KOPT-K1 (cell line): ENCODE measurements at regions not wholly inside any gene's neighbourhood (a gene's known extent, or its start where the extent isn't known, plus 50 kb on each side); places are given as distances from the start of the nearest gene placed in this dataset.
A peak's percentile ranks its signal among the peaks of the same experiment; 100 is the strongest.

Experiments used
- H3K27ac ChIP-seq: fragments of 200-600 bp; sonication (generic); 2 replicates; pipeline ENCODE4 v1.5.1; 2016; ENCODE audit warnings: antibody characterized with exemption, mild to moderate bottlenecking, low read depth, low read length; ENCODE audit not compliant: poor library complexity, severe bottlenecking
- H3K36me3 ChIP-seq: fragments of 200-600 bp; sonication (generic); 2 replicates; pipeline ENCODE4 v1.5.1; 2017; ENCODE audit warnings: antibody characterized with exemption, mild to moderate bottlenecking, low read length, moderate library complexity; ENCODE audit not compliant: insufficient read depth
- H3K9me3 ChIP-seq: fragments of 200-600 bp; sonication (generic); 2 replicates; pipeline ENCODE4 v1.5.1; 2017; ENCODE audit warnings: antibody characterized with exemption, low read length, mild to moderate bottlenecking; ENCODE audit not compliant: insufficient read depth, poor library complexity, severe bottlenecking

DNA sequence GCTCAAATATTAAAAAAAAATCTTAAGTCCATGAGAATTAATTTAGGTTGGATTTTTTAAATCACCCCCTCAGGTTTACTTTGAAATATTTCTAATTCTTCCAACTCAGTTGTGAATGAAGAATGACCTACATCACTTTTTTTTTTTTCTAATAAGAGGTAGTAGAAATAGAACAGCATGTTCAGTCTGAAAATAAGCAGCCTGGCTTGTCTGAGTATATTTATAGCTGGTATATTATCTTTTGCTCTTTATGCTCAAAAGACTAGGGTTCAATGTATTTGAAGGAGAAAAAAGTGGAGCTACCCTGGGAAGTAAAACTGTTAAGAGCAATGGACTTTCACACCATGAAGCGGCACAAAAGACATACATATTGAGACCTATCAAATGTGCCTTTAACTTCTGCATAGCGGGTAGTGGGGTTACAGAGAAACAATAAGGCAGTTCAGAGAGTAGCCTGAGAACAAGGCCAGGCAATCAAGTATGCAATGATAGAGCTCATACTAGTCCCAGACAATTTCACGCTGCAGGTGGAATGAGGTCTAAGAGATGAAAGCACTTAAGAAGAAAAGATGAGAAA is 175.4 kb upstream of the CDH12 start:
- no peaks in the 10 kb centered on the region for H3K36me3 ChIP-seq
- H3K9me3 ChIP-seq = no peaks in the 10 kb centered on the region
- H3K27ac ChIP-seq = no peak overlapping the region

DNA sequence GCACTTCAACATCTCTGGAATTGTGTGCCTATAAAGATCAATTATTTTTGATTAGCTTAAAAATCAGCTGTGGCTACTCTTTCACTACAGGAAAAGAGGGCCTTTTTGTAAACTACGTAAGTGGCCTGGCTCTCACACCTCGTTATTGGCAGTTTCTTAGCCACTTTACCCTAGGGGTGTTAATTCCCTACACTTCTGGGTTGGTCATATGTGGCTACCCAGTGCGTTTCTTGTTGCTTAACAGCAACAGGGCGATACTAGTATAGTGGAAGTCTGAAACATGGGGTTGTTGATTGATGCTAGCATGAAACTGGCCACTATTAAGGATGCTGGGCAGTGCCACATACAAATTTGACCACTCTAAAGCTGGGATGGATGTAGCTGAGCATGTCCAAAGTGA is 174.7 kb upstream of the CDH12 start:
- Histone ChIP-seq H3K36me3 (no peaks in the 10 kb centered on the region), H3K27ac (no peak overlapping the region), H3K9me3 (no peaks in the 10 kb centered on the region)

DNA sequence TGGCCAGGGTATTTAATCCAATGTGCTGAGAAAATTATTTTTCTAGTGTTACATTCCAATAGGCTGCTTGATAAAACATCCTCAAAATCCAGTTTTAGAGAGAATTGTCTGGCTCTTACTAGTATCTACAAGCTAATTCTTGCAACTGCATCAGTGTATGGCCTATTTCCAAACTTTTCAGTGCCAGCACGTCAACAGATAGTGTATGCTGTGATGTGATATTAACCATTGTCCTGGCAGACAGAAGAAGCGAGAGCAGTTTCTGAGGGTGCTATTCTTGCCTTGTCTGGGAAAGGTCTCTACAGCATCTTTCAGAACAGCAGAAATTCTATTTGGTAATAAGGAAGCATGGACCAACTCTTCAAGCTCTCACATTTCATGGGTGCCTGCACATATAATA is 174.2 kb upstream of the CDH12 start:
- Histone ChIP-seq H3K36me3 (no peaks in the 10 kb centered on the region), H3K9me3 (no peaks in the 10 kb centered on the region), H3K27ac (no peak overlapping the region)

DNA sequence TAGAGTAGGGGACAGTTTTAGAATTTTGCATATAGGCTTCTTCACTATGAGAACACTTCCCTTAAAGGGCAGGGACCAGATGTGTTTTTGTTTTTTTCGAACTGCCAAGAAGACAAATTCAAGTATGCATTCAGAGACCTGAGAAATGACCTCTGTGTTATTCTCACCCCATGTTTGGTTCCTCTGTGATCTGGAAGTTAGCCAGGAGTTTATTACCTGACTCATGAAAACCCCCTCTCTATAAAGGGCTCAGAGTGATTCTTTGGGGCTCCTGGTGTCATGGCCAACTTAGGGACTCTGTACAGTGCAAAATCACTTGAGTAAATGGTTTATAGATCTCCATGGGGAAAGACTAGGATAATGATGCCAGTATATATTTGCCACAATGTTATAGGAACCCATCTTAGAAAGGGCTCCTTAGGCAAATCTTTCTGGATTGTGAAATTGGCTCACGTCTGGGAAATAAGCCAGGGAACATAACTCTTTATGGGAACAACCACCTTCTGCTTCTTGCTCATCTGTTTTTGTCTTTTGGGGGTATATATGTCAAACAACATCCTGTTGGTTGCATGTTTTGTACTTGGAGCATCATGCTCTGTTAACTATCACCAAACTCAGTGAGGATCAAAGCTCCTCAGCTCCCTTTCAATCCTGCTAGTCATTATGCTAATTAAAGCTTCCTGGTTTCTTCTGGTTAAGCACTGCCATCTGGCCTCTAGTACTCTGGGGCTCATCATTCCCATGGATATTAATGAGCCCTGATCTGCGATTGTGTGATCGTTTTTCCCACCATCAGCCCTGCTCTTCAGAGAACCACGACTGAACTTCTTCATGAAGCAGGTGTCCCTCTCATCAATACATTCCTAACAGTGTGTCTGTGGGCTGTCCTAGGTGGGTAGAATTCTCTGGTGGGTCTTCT is 173.4 kb upstream of the CDH12 start:
- Histone ChIP-seq H3K27ac (no peak overlapping the region), H3K36me3 (no peaks in the 10 kb centered on the region), H3K9me3 (no peaks in the 10 kb centered on the region)

DNA sequence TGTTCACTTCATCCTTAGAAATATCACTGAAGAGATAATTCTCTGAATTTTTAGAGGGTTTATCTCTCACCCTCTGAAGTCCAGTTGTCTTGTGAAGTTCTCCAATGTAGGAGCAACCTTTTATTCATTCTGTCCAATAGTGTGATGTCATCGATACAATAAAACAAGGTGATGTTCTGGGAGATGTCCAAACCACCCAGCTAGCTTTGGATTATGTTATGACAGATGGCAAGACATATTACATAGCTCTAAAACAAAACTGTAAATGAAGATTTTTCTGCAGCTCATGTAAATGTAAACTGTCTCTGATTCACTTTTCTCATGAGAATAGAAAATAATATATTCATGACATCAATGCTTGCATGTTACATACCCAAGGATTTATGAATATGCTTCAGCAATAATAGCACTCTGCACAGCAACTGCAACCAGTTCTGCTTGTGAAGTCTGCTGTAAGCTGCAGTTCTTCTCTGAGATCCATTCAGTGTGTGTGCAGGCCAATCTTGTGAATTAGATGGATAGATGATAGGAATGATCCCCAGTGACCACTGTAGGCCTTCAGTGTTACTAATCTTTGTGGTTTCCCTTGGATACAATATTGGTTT is 172.6 kb upstream of the CDH12 start:
- H3K36me3 ChIP-seq = no peaks in the 10 kb centered on the region
- H3K27ac ChIP-seq = no peak overlapping the region
- no peaks in the 10 kb centered on the region for H3K9me3 ChIP-seq

DNA sequence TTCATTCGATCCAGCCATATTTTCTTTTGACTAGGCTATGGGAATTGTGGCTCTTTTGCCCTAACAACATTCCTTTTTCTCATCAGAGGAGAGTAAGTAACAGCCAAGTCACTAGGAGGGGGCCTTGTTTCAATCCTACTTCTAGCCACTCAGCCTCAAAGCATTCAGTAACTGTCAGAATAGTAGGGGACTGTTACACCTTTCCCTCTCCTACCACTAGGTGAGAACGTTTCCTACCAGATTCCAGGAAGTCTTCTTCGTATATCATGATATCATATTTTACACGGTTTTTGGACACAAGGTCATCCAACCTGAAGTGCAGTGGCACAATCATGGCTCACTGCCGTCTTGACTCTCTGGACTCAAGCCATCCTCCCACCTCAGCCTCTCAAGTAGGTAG is 171.3 kb upstream of the CDH12 start:
- H3K36me3 ChIP-seq = no peaks in the 10 kb centered on the region
- no peak overlapping the region for H3K27ac ChIP-seq
- H3K9me3 ChIP-seq = no peaks in the 10 kb centered on the region

DNA sequence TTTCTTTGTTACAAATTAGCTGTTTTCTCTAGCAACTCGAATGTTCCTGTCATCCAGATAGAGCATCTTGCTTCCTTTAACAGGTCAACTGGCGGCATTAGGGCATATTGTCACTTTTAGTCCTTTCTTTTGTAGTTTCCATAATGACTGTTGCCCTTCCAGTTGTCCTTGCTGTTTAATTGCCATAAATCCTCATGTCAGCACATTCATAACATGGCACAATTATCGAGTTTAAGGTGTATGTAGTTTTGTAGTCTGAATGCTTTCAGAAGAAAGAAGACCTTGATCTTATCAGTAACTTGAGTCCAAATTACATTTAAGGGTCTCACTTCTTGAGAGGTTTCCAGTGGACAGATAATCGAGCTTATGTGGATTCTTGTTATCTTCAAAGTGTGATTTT is 161.7 kb upstream of the CDH12 start:
- no peaks in the 10 kb centered on the region for H3K36me3 ChIP-seq
- no peaks in the 10 kb centered on the region for H3K9me3 ChIP-seq
- H3K27ac ChIP-seq = no peak overlapping the region

DNA sequence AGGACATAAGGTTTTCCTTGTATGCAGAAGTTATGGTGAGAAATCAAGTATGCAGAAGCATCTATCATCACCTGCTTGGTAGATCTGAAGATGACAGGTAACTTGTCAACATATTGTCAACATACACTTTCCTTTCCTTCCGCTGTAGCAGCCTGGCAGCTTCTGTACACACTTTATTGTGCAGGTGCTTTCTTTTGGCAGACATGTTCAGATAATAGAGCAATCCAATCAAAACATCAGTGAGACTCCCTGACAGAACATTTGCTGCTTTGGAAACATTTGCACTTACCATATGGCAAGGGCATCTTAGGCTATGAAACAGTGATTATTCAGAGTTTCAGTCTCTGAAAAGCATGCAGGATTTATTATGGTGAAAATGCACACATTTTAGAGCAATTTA is 161.1 kb upstream of the CDH12 start:
- no peak overlapping the region for H3K27ac ChIP-seq
- no peaks in the 10 kb centered on the region for H3K9me3 ChIP-seq
- H3K36me3 ChIP-seq = no peaks in the 10 kb centered on the region

DNA sequence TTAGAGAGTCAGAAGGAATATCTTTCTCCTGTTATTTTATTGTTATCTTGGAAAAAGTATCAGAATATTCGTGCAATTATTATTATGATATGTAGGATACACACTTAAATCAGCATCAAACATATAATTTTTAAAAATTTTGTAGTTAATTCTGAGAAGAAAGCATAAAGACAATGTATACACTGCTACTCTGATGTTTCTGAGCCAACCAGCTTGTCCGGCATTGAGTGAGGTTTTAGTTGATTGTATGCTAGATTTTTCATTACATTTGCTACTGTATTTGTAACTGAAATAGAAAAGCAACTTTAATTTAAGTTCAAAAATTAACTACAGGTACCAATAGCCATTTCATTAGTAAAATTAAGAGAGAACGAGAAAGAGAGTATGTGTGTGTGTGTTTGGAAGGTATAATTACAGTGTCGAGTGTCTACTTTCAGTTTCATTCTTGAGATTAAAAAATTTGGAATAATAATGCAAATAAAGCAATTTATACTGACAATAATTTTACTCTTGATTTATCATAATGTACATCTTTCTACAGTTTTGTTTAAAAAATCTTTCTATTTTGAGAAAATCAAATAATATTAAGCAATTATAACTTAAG is 160.4 kb upstream of the CDH12 start:
- Histone ChIP-seq H3K36me3 (no peaks in the 10 kb centered on the region), H3K9me3 (no peaks in the 10 kb centered on the region), H3K27ac (peak overlapping the region; percentile 52)

DNA sequence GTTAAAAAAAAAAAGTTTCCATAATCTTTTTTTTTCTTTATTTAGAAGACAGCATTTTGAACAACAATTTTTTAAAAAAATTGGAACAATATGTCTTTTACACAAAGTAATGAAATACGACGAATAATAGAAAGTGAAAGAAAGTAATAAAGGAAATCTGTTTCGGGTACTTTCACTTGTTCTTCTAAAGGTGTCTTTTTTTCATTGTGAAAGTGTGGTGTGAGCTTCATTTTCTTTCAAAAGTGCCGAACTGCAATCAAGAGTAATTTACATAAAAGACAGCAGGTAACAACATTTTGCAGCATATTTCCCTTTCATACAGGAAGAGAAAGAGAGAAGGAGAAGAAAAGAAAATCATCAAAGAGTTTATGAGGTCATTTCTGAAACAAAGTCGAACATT is 159.7 kb upstream of the CDH12 start:
- H3K36me3 ChIP-seq = no peaks in the 10 kb centered on the region
- H3K9me3 ChIP-seq = no peaks in the 10 kb centered on the region
- peak overlapping the region; percentile 52 for H3K27ac ChIP-seq

DNA sequence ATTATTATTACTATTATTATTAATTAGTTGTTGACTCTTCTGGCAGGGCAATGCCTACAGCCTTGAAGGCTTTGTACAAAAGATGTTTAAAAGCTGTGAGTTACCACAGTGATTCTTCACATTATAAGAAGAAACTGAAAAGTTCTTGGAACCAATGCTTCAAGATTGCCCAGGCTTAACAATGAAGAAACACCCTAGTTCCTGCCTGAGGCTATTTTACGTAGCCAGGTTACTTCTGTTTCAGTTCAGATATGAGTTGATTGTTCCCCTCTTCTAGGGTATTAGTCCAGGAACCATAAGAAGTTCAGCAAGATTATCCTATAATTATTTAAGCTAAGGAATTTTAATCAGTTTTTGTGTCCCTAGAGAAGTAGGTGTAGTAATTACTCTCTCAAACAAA is 154.6 kb upstream of the CDH12 start:
- no peaks in the 10 kb centered on the region for H3K36me3 ChIP-seq
- H3K27ac ChIP-seq = no peak overlapping the region
- no peaks in the 10 kb centered on the region for H3K9me3 ChIP-seq

DNA sequence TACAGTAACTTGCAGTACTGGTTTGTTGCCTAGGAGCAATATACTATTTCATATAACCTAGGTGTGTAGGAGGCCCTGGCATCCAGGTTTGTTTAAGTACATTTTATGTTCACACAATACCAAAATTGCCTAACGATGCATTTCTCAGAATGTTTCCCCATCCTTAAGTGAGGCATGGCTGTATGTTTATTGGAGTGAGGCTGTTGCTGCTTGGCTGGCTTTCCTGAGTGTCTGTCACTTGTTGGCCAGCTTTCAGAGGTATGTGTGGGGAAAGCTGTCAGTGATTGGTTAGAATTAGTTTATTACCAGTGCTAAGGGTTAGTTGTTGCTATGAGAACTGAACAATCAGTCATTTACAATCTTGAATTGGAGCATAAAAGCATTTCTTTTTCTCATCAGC is 154.1 kb upstream of the CDH12 start:
- no peaks in the 10 kb centered on the region for H3K36me3 ChIP-seq
- no peak overlapping the region for H3K27ac ChIP-seq
- H3K9me3 ChIP-seq = no peaks in the 10 kb centered on the region

DNA sequence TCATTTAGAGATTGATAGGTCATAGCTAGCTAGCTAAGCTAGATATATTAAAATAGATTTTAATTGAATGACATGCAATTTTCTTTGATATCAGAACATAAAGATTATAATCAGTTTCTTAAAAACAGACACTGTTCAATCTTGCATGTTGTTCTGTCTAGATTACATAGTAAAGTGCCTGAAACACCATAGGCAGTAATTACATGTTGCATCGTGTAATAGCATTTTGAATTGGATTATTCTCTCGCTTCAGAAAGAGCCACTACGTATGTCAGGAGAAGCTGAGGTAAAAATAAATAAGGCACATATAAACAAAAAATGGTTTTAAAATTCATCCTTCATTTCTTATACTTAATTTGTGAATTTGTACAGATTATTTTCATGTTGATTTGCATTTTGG is 148.0 kb upstream of the CDH12 start:
- Histone ChIP-seq H3K36me3 (no peaks in the 10 kb centered on the region), H3K27ac (no peak overlapping the region), H3K9me3 (no peaks in the 10 kb centered on the region)

DNA sequence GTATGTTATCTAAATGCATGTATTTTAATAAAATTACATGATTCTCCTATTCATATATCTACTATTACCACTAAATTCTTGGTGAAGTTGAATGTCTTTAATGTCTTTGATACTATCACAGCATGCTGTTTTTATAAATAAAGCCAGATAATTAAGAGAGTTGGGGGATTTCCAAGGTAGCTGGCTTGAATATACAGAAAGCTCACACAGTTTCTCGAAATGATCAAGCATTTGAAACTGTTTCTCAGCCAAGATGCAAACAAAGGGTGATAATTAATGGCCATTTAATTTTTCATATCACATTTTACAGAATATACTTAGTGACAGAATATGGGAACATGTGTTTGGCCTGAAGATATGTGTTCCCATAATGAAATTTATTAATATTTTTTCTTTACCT is 145.6 kb upstream of the CDH12 start:
- no peaks in the 10 kb centered on the region for H3K36me3 ChIP-seq
- no peaks in the 10 kb centered on the region for H3K9me3 ChIP-seq
- H3K27ac ChIP-seq = no peak overlapping the region

DNA sequence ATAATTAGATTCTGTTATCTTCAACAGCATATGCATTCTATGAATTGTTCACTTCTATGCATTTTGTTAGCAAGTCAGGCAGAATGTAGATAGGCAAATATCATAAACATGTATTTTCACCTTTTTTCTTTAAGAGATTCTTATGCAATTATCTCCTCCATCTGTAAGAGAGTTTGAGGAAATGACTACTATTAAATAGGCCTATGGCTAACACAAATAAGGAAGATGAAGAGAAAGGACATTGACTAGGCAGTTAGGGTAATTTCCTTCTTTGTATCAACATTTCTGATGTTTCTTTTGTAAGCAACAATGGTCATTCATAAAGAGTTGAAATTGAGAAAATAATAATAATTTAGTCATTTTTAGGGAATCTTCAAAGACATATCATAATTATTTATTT is 145.2 kb upstream of the CDH12 start:
- H3K27ac ChIP-seq = no peak overlapping the region
- H3K9me3 ChIP-seq = no peaks in the 10 kb centered on the region
- H3K36me3 ChIP-seq = no peaks in the 10 kb centered on the region
